ENCODE measurements at regions not wholly inside any gene's neighbourhood (a gene's known extent, or its start where the extent isn't known, plus 50 kb on each side); places are given as distances from the start of the nearest gene placed in this dataset.

- TF ChIP-seq NFE2L1 (tag; IDR thresholded peaks at IDR 0.05; ENCODE audit: borderline replicate concordance, low read depth) (no peak), BCOR (IDR thresholded peaks at IDR 0.05) (no peak), TAF9B (IDR thresholded peaks at IDR 0.05; ENCODE audit: partially characterized antibody) (no peak), PHTF2 (CRISPR knock-in tag; IDR thresholded peaks at IDR 0.05) (no peak), BCL6 (CRISPR knock-in tag; IDR thresholded peaks at IDR 0.05) (no peak), MEIS2 (IDR thresholded peaks at IDR 0.05; ENCODE audit: partially characterized antibody) (peak; percentile 22), IRF1 (CRISPR knock-in tag; IDR thresholded peaks at IDR 0.05; ENCODE audit: borderline replicate concordance) (no peak), CBX3 (IDR thresholded peaks at IDR 0.05; ENCODE audit: borderline replicate concordance in 1 of 2, low read length in 2 of 2) (no peak), MXD1 (CRISPR knock-in tag; IDR thresholded peaks at IDR 0.05; ENCODE audit: borderline replicate concordance, poor library complexity, severe bottlenecking) (no peak), TCF3 (CRISPR knock-in tag; IDR thresholded peaks at IDR 0.05) (peak; percentile 96), DACH1 (IDR thresholded peaks at IDR 0.05; ENCODE audit: partially characterized antibody) (no peak), MAFF (IDR thresholded peaks at IDR 0.05; ENCODE audit: low read length) (no peak), POLR2A (conservative IDR thresholded peaks at IDR 0.05) (no peak), HLTF (IDR thresholded peaks at IDR 0.05) (no peak), ATF6 (CRISPR knock-in tag; IDR thresholded peaks at IDR 0.05) (no peak), ETV1 (tag; conservative IDR thresholded peaks at IDR 0.05; ENCODE audit: low read depth) (no peak), PATZ1 (CRISPR knock-in tag; IDR thresholded peaks at IDR 0.05; ENCODE audit: borderline replicate concordance) (no peak), TCF7 (IDR thresholded peaks at IDR 0.05; ENCODE audit: borderline replicate concordance) (no peak), THRAP3 (IDR thresholded peaks at IDR 0.05; ENCODE audit: borderline replicate concordance) (no peak), SAP30 (IDR thresholded peaks at IDR 0.05; ENCODE audit: borderline replicate concordance, insufficient read depth, low read depth, low read length, poor library complexity, severe bottlenecking) (no peak), ZNF79 (CRISPR knock-in tag; IDR thresholded peaks at IDR 0.05; ENCODE audit: low read depth) (no peak), PRPF4 (IDR thresholded peaks at IDR 0.05; ENCODE audit: insufficient read depth, low read depth, low read length, poor library complexity, severe bottlenecking) (no peak), HNRNPLL (IDR thresholded peaks at IDR 0.05; ENCODE audit: low read depth, low read length, poor library complexity, severe bottlenecking) (no peak), NEUROD1 (IDR thresholded peaks at IDR 0.05; ENCODE audit: borderline replicate concordance, low read depth, low read length, partially characterized antibody) (no peak), CBX5 (IDR thresholded peaks at IDR 0.05; ENCODE audit: borderline replicate concordance, low read depth) (no peak), KDM1A (IDR thresholded peaks at IDR 0.05) (peak; percentile 28 to 60; a peak in 2 of 4 replicates)
Observed at GRCh38 chr5:112549605-112550166, 130.6 kb upstream of the EPB41L4A start (continued).
